HEK293 (cell line): ENCODE measurements at regions not wholly inside any gene's neighbourhood (a gene's known extent, or its start where the extent isn't known, plus 50 kb on each side); places are given as distances from the start of the nearest gene placed in this dataset.

Experiments
- CTCF ChIP-seq: fragments of 450-650 bp; formaldehyde crosslinking; IDR thresholded peaks from 2 replicates; pipeline ENCODE4 v1.5.1; 2016; ENCODE audit warnings: missing biosample characterization, missing genetic modification characterization
- PRDM1 ChIP-seq: fragments of 450-650 bp; formaldehyde crosslinking; IDR thresholded peaks from 2 replicates; pipeline ENCODE4; 2016; ENCODE audit warnings: missing biosample characterization, missing genetic modification characterization
- PRDM10 ChIP-seq: fragments of 450-650 bp; formaldehyde crosslinking; IDR thresholded peaks from 2 replicates; pipeline ENCODE4 v1.5.1; 2016; ENCODE audit warnings: missing biosample characterization, missing genetic modification characterization
- YY2 ChIP-seq: fragments of 450-650 bp; formaldehyde crosslinking; IDR thresholded peaks from 2 replicates; pipeline ENCODE4 v1.5.1; 2016; ENCODE audit warnings: missing biosample characterization, missing genetic modification characterization
- ZNF148 ChIP-seq: fragments of 450-650 bp; formaldehyde crosslinking; IDR thresholded peaks from 2 replicates; pipeline ENCODE4 v1.5.0; 2017; ENCODE audit warnings: missing biosample characterization, missing genetic modification characterization, borderline replicate concordance
- ZNF175 ChIP-seq: fragments of 450-650 bp; formaldehyde crosslinking; IDR thresholded peaks from 2 replicates; pipeline ENCODE4 v1.5.1; 2016; ENCODE audit warnings: missing biosample characterization, missing genetic modification characterization
- ZNF214 ChIP-seq: fragments of 450-650 bp; formaldehyde crosslinking; IDR thresholded peaks from 2 replicates; pipeline ENCODE4 v1.5.1; 2017; ENCODE audit warnings: missing biosample characterization, mild to moderate bottlenecking, missing genetic modification characterization, borderline replicate concordance
- ZNF561 ChIP-seq: fragments of 450-650 bp; IDR thresholded peaks from 2 replicates; pipeline ENCODE4 v1.5.1; 2018; ENCODE audit warnings: missing biosample characterization, missing genetic modification characterization, borderline replicate concordance
- ZNF660 ChIP-seq: fragments of 450-650 bp; IDR thresholded peaks from 2 replicates; pipeline ENCODE4 v1.5.1; 2018; ENCODE audit warnings: missing biosample characterization, mild to moderate bottlenecking, missing genetic modification characterization
- ZSCAN18 ChIP-seq: fragments of 450-650 bp; formaldehyde crosslinking; IDR thresholded peaks from 2 replicates; pipeline ENCODE4 v1.5.1; 2016; ENCODE audit warnings: missing biosample characterization, missing genetic modification characterization

- TF ChIP-seq YY2 (tag by site-specific recombination) (peak; percentile 54; the same call in 1 of the 2 replicates), CTCF (tag by site-specific recombination) (no peak), ZNF148 (tag by site-specific recombination) (no peak), PRDM10 (tag by site-specific recombination) (no peak), ZSCAN18 (tag by site-specific recombination) (no peak), ZNF561 (tag by site-specific recombination) (no peak), ZNF214 (no peak), ZNF660 (tag by site-specific recombination) (no peak), PRDM1 (tag by site-specific recombination) (peak; percentile 39; the same call in 1 of the 2 replicates), ZNF175 (no peak)
Observed at GRCh38 chr17:69857412-69857835, 217.6 kb upstream of the KCNJ16 start.
